GM12891 (cell line): ENCODE measurements at regions not wholly inside any gene's neighbourhood (a gene's known extent, or its start where the extent isn't known, plus 50 kb on each side); places are given as distances from the start of the nearest gene placed in this dataset.

ENCODE experiments used
- DNase-seq: peaks from one replicate; pipeline ENCODE4 v3.0.0; 2011; ENCODE audit warnings: low spot score; ENCODE audit not compliant: insufficient read length
- FAIRE-seq: peaks from 2 replicates; lab custom pipeline; 2011; peaks lifted over from hg19 to GRCh38; lab: Jason Lieb, UNC
- PAX5 ChIP-seq: IDR thresholded peaks from 2 replicates; pipeline ENCODE4 v1.6.1; 2011; ENCODE audit warnings: low read length, moderate library complexity, mild to moderate bottlenecking; ENCODE audit not compliant: insufficient read depth, severe bottlenecking
- POLR2A ChIP-seq: IDR thresholded peaks from 2 replicates; pipeline ENCODE4 v1.6.1; 2011; ENCODE audit warnings: low read depth, low read length, control low read depth
- POLR2AphosphoS5 ChIP-seq: IDR thresholded peaks from 2 replicates; pipeline ENCODE4 v1.6.1; 2011; ENCODE audit warnings: low read depth, low read length, control low read depth
- POU2F2 ChIP-seq: IDR thresholded peaks from 2 replicates; pipeline ENCODE4 v1.6.1; 2011; ENCODE audit warnings: low read depth, mild to moderate bottlenecking, control low read depth, low read length, moderate library complexity
- SPI1 ChIP-seq: IDR thresholded peaks from 2 replicates; pipeline ENCODE4 v1.6.1; 2011; ENCODE audit warnings: low read depth, low read length, control low read depth
- TAF1 ChIP-seq: IDR thresholded peaks from 2 replicates; pipeline ENCODE4 v1.6.1; 2011; ENCODE audit warnings: low read depth, low read length, control low read depth

DNA sequence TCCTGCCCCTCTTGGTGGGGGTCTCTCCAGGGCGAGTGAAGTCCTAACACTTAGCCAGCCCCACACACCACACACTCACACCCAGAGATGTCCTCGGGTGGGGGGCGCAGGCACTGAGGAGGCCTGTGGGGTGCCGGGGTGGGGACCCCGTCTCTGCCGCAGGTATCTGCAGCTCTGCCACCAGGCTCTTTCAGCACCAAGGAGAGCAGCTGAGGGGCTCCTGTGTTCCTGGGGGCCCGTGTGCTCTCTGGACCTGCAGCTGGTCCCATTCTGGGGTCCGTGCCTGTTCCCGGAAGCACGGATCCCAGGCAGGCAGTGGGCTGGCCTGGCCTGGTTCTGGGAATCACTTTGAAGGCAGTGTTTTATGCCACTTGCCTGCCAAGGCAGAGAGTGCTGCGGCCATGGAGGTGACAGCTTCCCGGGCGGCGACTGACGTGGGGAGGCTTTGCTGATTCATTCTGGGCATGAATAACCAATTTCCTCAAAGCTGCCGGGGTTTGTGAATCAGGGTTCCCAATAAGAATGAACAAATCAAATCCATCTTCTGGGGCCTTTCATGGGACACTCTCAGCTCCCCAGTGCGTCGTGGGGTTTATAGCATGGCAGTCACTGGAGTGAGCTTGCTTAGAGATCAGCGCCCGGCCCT lies 54.4 kb upstream of the SLCO4A1 start:
- peak; percentile 66 for DNase-seq
- no peak for FAIRE-seq
- no peak for TF ChIP-seq SPI1

DNA sequence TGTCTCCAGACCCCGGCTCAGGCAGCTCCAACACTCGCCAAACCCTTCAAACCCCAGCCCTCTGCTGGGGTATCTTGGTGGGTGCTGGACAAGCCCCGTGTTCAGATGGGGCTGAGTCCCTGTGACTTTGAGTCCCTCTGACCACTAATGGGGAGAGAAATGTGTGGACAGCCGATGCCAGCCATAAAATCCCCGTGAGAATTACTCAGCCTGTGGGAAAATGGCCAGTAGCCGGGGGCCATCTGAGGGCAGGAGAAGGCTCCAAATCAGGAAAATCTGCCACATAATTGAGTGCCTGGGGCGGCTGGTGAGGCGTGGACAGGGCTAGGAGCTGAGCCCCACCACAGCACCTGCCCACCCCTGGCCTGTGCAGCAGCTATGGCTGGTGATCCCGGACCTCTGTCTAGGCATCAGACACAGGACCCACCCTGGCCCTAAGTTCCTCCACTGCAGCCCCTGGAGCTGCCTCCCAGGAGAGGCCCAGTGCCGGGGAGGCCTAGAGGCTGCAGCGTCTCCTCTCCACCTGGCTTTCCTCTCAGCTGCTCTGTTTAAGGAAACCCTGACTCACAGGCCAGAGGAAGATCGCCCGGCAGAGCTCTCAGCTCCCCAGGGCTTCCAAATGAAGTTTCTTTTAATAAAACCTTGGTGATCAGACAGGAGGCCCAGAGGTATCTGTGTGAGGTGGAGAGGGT lies 53.7 kb upstream of the SLCO4A1 start:
- TF ChIP-seq PAX5 (no peak), TAF1 (no peak), POU2F2 (no peak)
- DNase-seq = no peak
- no peak for FAIRE-seq

DNA sequence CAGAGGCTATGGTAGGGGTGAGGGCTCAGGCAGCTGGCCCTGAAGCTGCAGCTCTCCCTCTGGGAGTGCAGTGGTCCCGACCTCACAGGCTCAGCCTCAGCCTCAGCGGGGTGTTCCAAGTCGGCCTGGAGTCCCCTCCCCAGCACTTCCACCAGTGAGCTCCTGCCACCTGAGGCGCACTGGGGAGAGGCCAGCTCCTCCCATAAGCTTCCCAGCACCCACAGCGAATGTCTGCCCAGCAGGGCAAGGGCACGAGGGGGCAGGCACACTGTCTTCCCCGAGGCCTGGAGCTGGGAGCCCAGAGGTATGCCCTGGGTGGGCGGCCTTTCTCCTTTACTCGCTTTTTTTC lies 53.2 kb upstream of the SLCO4A1 start:
- FAIRE-seq (no peak), DNase-seq (no peak)
- TF ChIP-seq POU2F2 (no peak), POLR2A (no peak), TAF1 (no peak)

GRCh38 chr20:62589720-62590119 lies 52.6 kb upstream of the SLCO4A1 start:
- no peak for DNase-seq
- TF ChIP-seq POU2F2 (no peak), TAF1 (no peak), POLR2A (no peak), SPI1 (no peak), PAX5 (no peak), POLR2AphosphoS5 (no peak)
- no peak for FAIRE-seq

GRCh38 chr20:62590309-62591121 lies 51.8 kb upstream of the SLCO4A1 start:
- FAIRE-seq = no peak
- TF ChIP-seq POLR2A (no peak), TAF1 (no peak), SPI1 (no peak), PAX5 (no peak)

GRCh38 chr20:62591122-62591468 lies 51.2 kb upstream of the SLCO4A1 start:
- TF ChIP-seq POU2F2 (no peak), POLR2AphosphoS5 (no peak), POLR2A (no peak), SPI1 (no peak), TAF1 (no peak), PAX5 (no peak)
- DNase-seq (no peak), FAIRE-seq (no peak)

More at GRCh38 chr20:62590309-62591121, 51.8 kb upstream of the SLCO4A1 start:
- DNase-seq = no peak

- FAIRE-seq = no peak
- no peak for DNase-seq
- TF ChIP-seq PAX5 (no peak), POU2F2 (peak; percentile 70)
Measured at GRCh38 chr20:62591591-62591990, 50.7 kb upstream of the SLCO4A1 start.
